ENCODE measurements at regions not wholly inside any gene's neighbourhood (a gene's known extent, or its start where the extent isn't known, plus 50 kb on each side); places are given as distances from the start of the nearest gene placed in this dataset.

- Mint-ChIP-seq H3K27ac (ENCODE audit: unreplicated experiment) (no peak overlapping the region), H3K4me1 (ENCODE audit: unreplicated experiment) (no peaks in the 10 kb centered on the region), H3K9me3 (ENCODE audit: unreplicated experiment) (no peaks in the 10 kb centered on the region), H3K36me3 (ENCODE audit: low read depth, unreplicated experiment) (no peaks in the 10 kb centered on the region), H3K27me3 (ENCODE audit: unreplicated experiment) (no peaks in the 10 kb centered on the region), H3K4me3 (ENCODE audit: unreplicated experiment) (no peak overlapping the region)
- no peak for DNase-seq (ENCODE audit: low spot score)
- TF ChIP-seq CTCF (IDR thresholded peaks at IDR 0.05; ENCODE audit: unreplicated experiment) = no peak
Measured at GRCh38 chr2:122982936-122983335, 1042.2 kb upstream of the CNTNAP5 start.

DNA sequence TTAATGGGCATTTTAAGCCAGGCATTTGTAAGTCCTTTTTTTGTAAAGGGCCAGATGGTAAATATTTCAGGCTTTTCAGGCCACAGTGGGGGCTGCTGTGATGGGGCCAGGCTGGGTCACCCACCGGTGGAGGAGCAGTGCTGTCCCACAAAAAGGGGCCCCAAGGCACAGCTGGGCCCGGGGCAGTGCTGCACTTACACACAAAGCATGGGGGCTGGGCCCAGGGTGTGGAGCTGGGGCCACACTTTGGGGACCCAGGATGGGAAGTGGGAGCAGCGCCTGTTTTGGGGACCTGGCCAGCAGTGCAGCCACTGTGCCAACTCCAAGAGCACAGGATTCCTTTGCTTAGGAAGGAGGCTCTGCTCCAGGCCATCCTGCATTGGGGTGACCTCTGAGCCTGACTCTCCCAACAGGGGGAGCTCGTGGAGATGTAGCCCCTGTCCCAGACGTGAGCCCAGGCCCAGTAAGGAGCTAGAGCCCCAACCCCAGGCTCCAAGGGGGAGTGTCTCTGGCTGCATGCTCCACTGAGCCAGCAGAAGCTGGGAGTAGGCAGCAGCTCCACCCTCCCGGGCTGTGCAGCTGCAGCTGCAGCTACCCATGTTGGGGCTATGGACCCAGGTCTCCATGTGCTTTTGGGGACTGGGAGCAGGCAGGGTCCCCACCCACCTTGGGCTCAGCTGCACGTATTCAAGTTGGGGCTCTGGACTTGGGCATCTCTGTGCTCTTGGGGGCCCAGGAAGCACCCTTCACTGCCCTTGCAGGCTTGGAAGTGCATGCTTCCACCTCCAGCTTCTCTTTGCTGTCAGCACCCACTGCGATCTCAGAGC lies 1036.5 kb upstream of the CNTNAP5 start:
- H3K4me1 Mint-ChIP-seq (ENCODE audit: unreplicated experiment) = no peaks in the 10 kb centered on the region
- H3K27me3 Mint-ChIP-seq (ENCODE audit: unreplicated experiment) = no peaks in the 10 kb centered on the region
- no peaks in the 10 kb centered on the region for H3K9me3 Mint-ChIP-seq (ENCODE audit: unreplicated experiment)
- DNase-seq (ENCODE audit: low spot score) = no peak
- no peak for TF ChIP-seq CTCF (IDR thresholded peaks at IDR 0.05; ENCODE audit: unreplicated experiment)
- H3K4me3 Mint-ChIP-seq (ENCODE audit: unreplicated experiment) = no peak overlapping the region
- H3K36me3 Mint-ChIP-seq (ENCODE audit: low read depth, unreplicated experiment) = no peaks in the 10 kb centered on the region
- H3K27ac Mint-ChIP-seq (ENCODE audit: unreplicated experiment) = no peak overlapping the region

GRCh38 chr2:122993592-122993991 lies 1031.5 kb upstream of the CNTNAP5 start:
- DNase-seq (ENCODE audit: low spot score) = no peak
- no peak for TF ChIP-seq CTCF (IDR thresholded peaks at IDR 0.05; ENCODE audit: unreplicated experiment)
- no peaks in the 10 kb centered on the region for H3K27me3 Mint-ChIP-seq (ENCODE audit: unreplicated experiment)
- H3K27ac Mint-ChIP-seq (ENCODE audit: unreplicated experiment) = no peak overlapping the region
- H3K4me3 Mint-ChIP-seq (ENCODE audit: unreplicated experiment) = no peak overlapping the region
- no peaks in the 10 kb centered on the region for H3K4me1 Mint-ChIP-seq (ENCODE audit: unreplicated experiment)
- H3K9me3 Mint-ChIP-seq (ENCODE audit: unreplicated experiment) = no peaks in the 10 kb centered on the region
- H3K36me3 Mint-ChIP-seq (ENCODE audit: low read depth, unreplicated experiment) = no peaks in the 10 kb centered on the region

GRCh38 chr2:122999258-122999657 lies 1025.8 kb upstream of the CNTNAP5 start:
- Mint-ChIP-seq H3K27me3 (ENCODE audit: unreplicated experiment) (no peaks in the 10 kb centered on the region), H3K27ac (ENCODE audit: unreplicated experiment) (no peak overlapping the region), H3K9me3 (ENCODE audit: unreplicated experiment) (no peaks in the 10 kb centered on the region), H3K4me1 (ENCODE audit: unreplicated experiment) (no peaks in the 10 kb centered on the region), H3K36me3 (ENCODE audit: low read depth, unreplicated experiment) (no peaks in the 10 kb centered on the region), H3K4me3 (ENCODE audit: unreplicated experiment) (no peak overlapping the region)
- no peak for DNase-seq (ENCODE audit: low spot score)
- TF ChIP-seq CTCF (IDR thresholded peaks at IDR 0.05; ENCODE audit: unreplicated experiment) = no peak

GRCh38 chr2:122999821-123000220 lies 1025.3 kb upstream of the CNTNAP5 start:
- no peaks in the 10 kb centered on the region for H3K9me3 Mint-ChIP-seq (ENCODE audit: unreplicated experiment)
- H3K27ac Mint-ChIP-seq (ENCODE audit: unreplicated experiment) = no peak overlapping the region
- no peaks in the 10 kb centered on the region for H3K36me3 Mint-ChIP-seq (ENCODE audit: low read depth, unreplicated experiment)
- no peak for DNase-seq (ENCODE audit: low spot score)
- H3K4me3 Mint-ChIP-seq (ENCODE audit: unreplicated experiment) = no peak overlapping the region
- H3K27me3 Mint-ChIP-seq (ENCODE audit: unreplicated experiment) = no peaks in the 10 kb centered on the region
- no peaks in the 10 kb centered on the region for H3K4me1 Mint-ChIP-seq (ENCODE audit: unreplicated experiment)
- no peak for TF ChIP-seq CTCF (IDR thresholded peaks at IDR 0.05; ENCODE audit: unreplicated experiment)

Data from endothelial cell (in vitro differentiated cells).